Prostate gland (tissue), 2 donors: ENCODE measurements at regions not wholly inside any gene's neighbourhood (a gene's known extent, or its start where the extent isn't known, plus 50 kb on each side); places are given as distances from the start of the nearest gene placed in this dataset.

Experiments used
- DNase-seq: peaks from one replicate; pipeline ENCODE4 v3.0.0-alpha.2; 2019; ENCODE audit warnings: low spot score
- H3K27ac ChIP-seq, 2 donors: fragments of 200-600 bp; sonication (generic); 2 replicates each; pipeline ENCODE4 v1.5.1; 2017 to 2019
- H3K27me3 ChIP-seq: fragments of 200-600 bp; sonication (generic); replicated peaks from 2 replicates; pipeline ENCODE4 v1.5.1; 2019; ENCODE audit not compliant: insufficient read depth
- H3K36me3 ChIP-seq, 2 donors: fragments of 200-600 bp; sonication (generic); 1 replicate in 1 of 2; 2 replicates in 1 of 2; pipeline versions ENCODE4 v1.5.1 to v1.8.1; 2017 to 2019
- H3K4me1 ChIP-seq: fragments of 200-600 bp; sonication (generic); replicated peaks from 2 replicates; pipeline ENCODE4 v1.5.1; 2019
- H3K4me3 ChIP-seq, 2 donors: fragments of 200-600 bp; sonication (generic); 2 replicates each; pipeline ENCODE4 v1.5.1; 2017 to 2019
- H3K9me3 ChIP-seq: fragments of 200-600 bp; sonication (generic); 2 replicates; pipeline ENCODE4 v1.5.1; 2017
- POLR2A ChIP-seq: fragments of 450-650 bp; IDR thresholded peaks from one replicate; pipeline ENCODE4 v1.6.1; 2016; ENCODE audit warnings: antibody characterized with exemption, mild to moderate bottlenecking
- POLR2AphosphoS5 ChIP-seq: sonication (generic); formaldehyde crosslinking; IDR thresholded peaks from one replicate; pipeline ENCODE4 v1.6.1; 2017; ENCODE audit warnings: antibody characterized with exemption
- WGBS: methylation state at CpG from one replicate; pipeline ENCODE4 v1.1.5; 2018; 5-methylcytosine and 5-hydroxymethylcytosine counted together
- intact Hi-C: fragments of 100-400 bp; cut with DNase I; formaldehyde crosslinking; loops from one replicate; pipeline ENCODE4 v1.14.2; 2022
- TF ChIP-seq, protein P1 (sequence below), 4 experiments: fragments of 200-600 bp in 2 of 4; fragments of 450-650 bp in 2 of 4; sonication (generic) in 2 of 4; IDR thresholded peaks; 1 replicate in 3 of 4; 2 replicates in 1 of 4; pipeline ENCODE4 v1.5.1; 2016 to 2019; ENCODE audit warnings: antibody characterized with exemption in 4 of 4, mild to moderate bottlenecking in 2 of 4, moderate library complexity in 2 of 4

DNA sequence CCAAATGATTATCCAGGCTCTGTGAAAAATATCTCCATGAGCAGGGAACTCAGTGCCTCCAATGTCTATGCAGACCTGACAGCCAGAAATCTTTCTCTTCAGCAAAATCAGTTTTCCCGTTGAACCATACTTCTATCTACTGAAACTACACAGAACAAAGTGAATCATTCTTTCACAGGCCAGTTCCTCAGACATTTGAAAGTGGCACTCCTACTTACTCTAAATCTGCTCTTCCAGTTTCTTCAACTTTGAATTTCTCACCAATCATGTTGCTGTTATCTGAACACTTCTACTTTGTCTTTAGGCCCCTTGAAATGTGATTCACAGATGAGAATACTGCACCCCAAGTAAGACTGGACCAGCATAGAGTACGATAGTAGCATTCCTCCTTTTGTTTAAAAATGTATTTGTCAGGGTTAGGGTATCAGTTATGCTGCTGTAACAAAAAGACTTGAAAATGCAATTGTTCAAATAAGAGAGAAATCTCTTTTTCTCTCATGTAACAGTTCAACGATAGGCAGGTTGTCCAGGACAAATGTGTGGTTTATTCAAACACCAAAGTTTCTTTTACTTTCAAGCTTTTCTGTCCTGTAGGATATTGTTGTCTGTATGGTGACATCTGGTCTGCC is 210.6 kb upstream of the KLF3 start:
- no peaks in the 10 kb centered on the region for H3K36me3 ChIP-seq
- no peak overlapping the region for H3K4me3 ChIP-seq
- WGBS, result 97% methylated on average over 3 of the region's 3 CpGs
- intact Hi-C loops, result no loop called here
- no peaks in the 10 kb centered on the region for H3K4me1 ChIP-seq
- TF ChIP-seq, protein P1, sequence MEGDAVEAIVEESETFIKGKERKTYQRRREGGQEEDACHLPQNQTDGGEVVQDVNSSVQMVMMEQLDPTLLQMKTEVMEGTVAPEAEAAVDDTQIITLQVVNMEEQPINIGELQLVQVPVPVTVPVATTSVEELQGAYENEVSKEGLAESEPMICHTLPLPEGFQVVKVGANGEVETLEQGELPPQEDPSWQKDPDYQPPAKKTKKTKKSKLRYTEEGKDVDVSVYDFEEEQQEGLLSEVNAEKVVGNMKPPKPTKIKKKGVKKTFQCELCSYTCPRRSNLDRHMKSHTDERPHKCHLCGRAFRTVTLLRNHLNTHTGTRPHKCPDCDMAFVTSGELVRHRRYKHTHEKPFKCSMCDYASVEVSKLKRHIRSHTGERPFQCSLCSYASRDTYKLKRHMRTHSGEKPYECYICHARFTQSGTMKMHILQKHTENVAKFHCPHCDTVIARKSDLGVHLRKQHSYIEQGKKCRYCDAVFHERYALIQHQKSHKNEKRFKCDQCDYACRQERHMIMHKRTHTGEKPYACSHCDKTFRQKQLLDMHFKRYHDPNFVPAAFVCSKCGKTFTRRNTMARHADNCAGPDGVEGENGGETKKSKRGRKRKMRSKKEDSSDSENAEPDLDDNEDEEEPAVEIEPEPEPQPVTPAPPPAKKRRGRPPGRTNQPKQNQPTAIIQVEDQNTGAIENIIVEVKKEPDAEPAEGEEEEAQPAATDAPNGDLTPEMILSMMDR (IDR thresholded peaks at IDR 0.05), result no peak
- no peak for TF ChIP-seq POLR2AphosphoS5
- no peak for TF ChIP-seq POLR2A
- no peak overlapping the region for H3K27ac ChIP-seq
- H3K9me3 ChIP-seq, result no peaks in the 10 kb centered on the region
- H3K27me3 ChIP-seq, result no peaks in the 10 kb centered on the region
- DNase-seq, result no peak

- intact Hi-C loops, result no loop called here
- no peak for DNase-seq
- H3K27me3 ChIP-seq, result no peaks in the 10 kb centered on the region
- 75% methylated on average over 3 of the region's 3 CpGs for WGBS
- H3K27ac ChIP-seq, result no peak overlapping the region
- H3K9me3 ChIP-seq, result no peaks in the 10 kb centered on the region
- no peaks in the 10 kb centered on the region for H3K36me3 ChIP-seq
- H3K4me3 ChIP-seq, result no peak overlapping the region
- TF ChIP-seq POLR2A (no peak), POLR2AphosphoS5 (no peak)
- TF ChIP-seq, protein P1 (IDR thresholded peaks at IDR 0.05), result no peak
- H3K4me1 ChIP-seq, result no peaks in the 10 kb centered on the region
Measured at GRCh38 chr4:38454284-38454683, 209.7 kb upstream of the KLF3 start.

DNA sequence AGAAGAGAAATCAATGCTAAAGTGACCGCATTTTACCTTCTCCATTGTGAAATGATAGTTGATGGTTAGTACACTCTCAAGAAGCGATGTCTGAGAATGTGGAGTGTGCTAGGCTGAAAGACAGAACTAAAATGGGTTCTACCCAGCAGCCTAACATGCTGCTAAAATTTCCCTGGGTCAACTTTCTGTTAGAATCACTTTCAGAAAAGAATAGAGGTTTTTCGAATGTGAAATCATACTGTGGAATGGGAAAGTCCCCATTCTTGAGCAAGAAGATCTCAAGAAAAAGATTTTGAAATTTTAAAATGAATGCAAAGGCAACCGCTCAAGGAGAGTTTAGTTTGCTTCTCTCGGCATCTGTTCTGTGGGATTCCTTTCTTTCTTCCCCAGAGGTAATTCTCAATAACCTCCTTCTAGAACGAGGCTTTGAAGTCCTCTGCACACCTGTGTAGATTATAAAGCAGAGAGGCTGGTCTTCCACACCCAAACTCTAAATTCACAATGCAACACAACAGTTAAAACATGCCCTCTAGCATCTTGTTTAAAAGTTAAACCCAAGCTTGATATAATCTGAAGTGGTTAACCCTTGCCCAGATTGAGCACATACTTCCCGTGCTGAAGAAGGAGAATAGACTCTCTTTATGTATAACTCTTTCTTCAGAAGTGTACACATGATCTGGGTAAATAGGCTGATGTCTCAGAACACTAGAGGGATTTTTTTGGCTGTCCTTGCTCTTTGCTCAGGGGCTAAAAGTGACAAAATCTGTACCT is 208.7 kb upstream of the KLF3 start:
- H3K4me1 ChIP-seq, result no peaks in the 10 kb centered on the region
- TF ChIP-seq, protein P1 (IDR thresholded peaks at IDR 0.05), result no peak
- no peak for TF ChIP-seq POLR2A
- no peak for TF ChIP-seq POLR2AphosphoS5

DNA sequence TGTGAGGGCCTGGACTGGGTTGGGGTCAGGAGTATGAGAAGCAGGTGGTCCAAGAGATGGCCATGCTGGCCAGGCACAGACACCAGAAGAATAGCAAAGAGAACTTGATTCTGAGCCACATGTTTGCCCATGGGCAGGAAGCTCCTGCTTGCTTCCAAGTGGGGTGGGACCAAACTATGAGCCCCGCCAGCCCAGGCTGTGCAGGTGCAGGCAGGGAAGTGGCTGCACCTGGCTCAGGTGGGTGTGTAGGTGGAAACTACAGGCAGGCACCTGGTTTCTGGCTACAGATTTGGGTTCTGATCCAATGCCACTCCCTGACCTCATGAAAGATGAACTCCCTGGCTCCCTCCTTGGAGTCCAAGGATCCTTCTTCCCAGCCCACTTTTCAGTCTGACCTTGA is 207.9 kb upstream of the KLF3 start:
- no peak overlapping the region for H3K4me3 ChIP-seq
- H3K27me3 ChIP-seq, result no peaks in the 10 kb centered on the region
- no peaks in the 10 kb centered on the region for H3K36me3 ChIP-seq
- no peak overlapping the region for H3K27ac ChIP-seq
- intact Hi-C loops, result no loop called here
- DNase-seq, result no peak
- H3K9me3 ChIP-seq, result no peaks in the 10 kb centered on the region
- no peaks in the 10 kb centered on the region for H3K4me1 ChIP-seq
- TF ChIP-seq POLR2AphosphoS5, result no peak
- TF ChIP-seq, protein P1 (IDR thresholded peaks at IDR 0.05), result no peak
- no peak for TF ChIP-seq POLR2A
- WGBS, result 53% methylated on average over 1 of the region's 1 CpG

More for the DNA sequence above, 208.7 kb upstream of the KLF3 start:
- no peak overlapping the region for H3K4me3 ChIP-seq
- no peaks in the 10 kb centered on the region for H3K27me3 ChIP-seq
- intact Hi-C loops, result no loop called here
- H3K27ac ChIP-seq, result no peak overlapping the region
- no peaks in the 10 kb centered on the region for H3K36me3 ChIP-seq
- no peaks in the 10 kb centered on the region for H3K9me3 ChIP-seq
- DNase-seq, result no peak
- WGBS, result 50% methylated on average over 7 of the region's 7 CpGs

DNA sequence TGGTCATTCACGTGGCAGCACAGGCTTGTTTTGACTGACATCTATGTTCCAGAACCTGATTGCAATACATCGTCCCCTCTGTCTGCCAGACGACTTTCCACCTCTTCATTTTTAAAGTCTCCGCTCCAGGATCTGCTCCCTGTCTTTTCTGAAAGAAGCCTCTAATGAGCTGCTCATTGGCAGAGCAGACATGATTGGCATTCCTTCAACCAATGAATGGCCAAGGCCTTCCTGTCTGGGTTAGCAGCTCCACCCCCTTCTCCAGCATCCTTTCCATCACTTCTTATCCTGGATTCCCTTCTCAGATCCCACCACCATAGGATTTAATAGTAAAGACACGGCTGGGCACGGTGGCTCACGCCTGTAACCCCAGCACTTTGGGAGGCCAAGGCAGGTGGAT is 202.7 kb upstream of the KLF3 start:
- Histone ChIP-seq H3K27ac (no peak overlapping the region), H3K4me1 (no peaks in the 10 kb centered on the region), H3K36me3 (no peaks in the 10 kb centered on the region), H3K4me3 (no peak overlapping the region), H3K9me3 (no peaks in the 10 kb centered on the region), H3K27me3 (no peaks in the 10 kb centered on the region)
- 95% methylated on average over 7 of the region's 7 CpGs for WGBS
- intact Hi-C loops, result no loop called here
- TF ChIP-seq POLR2A, result no peak
- no peak for TF ChIP-seq POLR2AphosphoS5
- TF ChIP-seq, protein P1 (IDR thresholded peaks at IDR 0.05), result no peak
- no peak for DNase-seq
